HG03558 (cell line): ENCODE measurements at regions not wholly inside any gene's neighbourhood (a gene's known extent, or its start where the extent isn't known, plus 50 kb on each side); places are given as distances from the start of the nearest gene placed in this dataset.
"Not testable (repeated sequence)": the region's sequence is repeated elsewhere in the genome, so short reads cannot be mapped to it uniquely, and the experiment has no call there.

Source experiments
- ATAC-seq: cut with Tn5 transposase; IDR thresholded peaks from one replicate; pipeline ENCODE4 v1.9.1; 2021; ENCODE audit warnings: moderate number of reproducible peaks; ENCODE audit not compliant: unreplicated experiment; ENCODE audit errors: extremely low read depth

DNA sequence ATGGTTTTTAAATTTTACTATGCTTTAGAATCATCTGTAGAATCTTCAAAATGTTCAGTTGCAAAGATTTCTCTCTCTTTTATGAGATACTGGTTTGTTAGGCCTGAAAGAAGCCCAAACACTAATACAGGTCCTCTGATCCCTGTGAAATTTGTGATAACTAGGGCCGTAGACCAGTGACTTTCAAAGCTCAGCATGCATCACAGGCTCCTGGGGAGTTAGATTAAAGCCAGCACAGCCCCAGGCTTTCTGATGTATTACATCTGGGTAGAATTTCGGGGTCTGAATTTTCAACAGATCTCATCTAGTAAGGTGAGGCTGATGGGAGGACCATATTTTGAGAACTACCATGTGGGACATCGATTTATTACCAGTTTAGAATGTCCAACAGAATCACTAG is 194.1 kb upstream of the PTPRD start:
- no peak for ATAC-seq

DNA sequence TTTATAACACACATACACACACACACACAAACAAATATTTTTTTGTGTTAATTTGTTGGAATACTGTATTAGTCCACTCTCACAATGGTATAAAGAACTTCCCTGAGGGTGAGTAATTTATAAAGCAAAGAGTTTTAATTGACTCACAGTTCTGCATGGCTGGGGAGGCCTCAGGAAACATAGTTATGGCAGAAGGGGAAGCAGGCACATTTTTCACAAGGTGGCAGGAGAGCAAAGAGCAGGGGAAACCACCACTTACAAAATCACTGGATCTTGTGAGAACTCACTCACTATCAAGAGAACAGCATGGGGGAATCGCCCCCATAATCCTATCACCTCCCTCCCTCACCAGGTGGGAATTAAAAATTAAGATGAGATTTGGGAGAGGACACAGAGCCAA is 205.4 kb upstream of the PTPRD start:
- ATAC-seq: no peak

DNA sequence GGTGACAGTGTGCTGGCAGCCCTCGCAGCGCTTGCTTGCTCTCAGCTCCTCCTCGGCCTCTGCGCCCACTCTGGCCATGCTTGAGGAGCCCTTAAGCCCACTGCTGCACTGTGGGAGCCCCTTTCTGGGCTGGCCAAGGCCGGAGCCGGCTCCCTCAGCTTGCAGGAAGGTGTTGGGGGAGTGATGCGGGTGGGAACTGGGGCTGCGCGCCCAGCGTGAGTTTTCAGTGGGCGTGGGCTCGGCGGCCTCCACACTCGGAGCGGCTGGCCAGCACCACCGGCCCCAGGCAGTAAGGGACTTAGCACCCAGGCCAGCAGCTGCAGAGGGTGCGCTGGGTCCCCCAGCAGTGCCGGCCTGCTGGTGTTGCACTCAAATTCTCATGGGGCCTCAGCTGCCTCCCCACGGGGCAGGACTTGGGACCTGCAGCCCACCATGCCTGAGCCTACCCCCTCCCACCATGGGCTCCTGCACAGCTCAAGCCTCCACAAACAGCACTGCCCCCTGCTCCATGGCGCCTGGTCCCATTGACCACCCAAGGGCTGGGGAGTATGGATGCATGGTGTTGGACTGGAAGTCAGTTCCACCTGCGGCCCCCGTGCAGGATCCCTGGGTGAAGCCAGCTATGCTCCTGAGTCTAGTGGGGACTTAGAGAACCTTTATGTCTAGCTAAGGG is 223.1 kb upstream of the PTPRD start:
- ATAC-seq: no peak

DNA sequence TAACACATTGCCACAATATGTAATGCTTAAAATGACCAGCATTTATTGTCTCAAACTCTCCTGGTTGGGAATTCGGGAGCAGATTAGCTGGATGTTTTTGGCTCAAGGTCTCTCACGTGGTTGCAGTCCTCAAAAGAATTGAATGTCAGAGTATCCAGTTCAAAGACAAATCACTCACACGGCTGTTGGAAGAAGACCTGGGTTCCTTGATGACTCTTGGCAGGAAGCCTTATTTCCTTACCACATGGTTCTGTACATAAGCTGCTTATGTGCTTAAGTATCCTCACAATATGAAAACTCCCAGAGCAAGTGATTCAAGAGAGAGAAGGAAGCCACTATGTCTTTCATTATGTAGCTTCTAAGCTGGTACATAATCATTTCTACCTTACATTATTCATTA is 230.3 kb upstream of the PTPRD start:
- ATAC-seq: no peak

DNA sequence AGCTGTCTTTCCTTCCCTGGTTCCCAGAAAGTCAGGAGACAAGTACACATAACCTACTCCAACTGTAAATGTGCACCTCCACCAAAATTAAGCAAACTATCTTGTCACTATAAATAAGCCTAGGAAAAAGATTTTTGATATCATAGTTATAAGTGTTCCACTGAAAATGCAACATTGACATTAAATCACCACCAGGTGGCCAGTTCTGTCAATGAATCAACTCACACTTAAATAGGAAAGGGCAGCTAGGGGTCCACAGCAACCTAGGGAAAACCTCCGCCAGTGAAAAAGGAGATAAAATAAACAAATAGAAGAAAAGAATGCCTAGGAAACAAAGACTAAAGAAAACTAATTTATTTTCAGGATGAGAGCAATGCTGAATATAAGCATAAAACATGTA is 243.0 kb upstream of the PTPRD start:
- ATAC-seq: no peak

DNA sequence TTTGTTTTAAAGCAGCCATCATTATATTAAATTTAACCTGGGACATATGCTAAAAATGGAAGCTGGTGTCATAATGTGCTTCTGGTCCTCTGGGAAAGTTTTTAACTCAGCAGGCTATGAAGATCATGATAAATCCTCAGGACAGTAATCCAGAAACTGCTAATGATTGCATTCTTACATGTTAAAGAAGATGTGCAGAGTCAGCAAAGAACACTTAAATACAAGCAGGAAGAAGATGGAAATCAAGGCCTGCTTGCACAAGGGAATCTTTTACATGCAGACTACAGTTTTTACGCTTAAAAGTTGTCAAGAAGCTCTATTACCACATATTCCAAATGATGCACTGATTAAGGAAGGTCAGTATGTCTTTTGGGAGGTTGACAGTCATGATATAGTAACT is 246.0 kb upstream of the PTPRD start:
- ATAC-seq: no peak

DNA sequence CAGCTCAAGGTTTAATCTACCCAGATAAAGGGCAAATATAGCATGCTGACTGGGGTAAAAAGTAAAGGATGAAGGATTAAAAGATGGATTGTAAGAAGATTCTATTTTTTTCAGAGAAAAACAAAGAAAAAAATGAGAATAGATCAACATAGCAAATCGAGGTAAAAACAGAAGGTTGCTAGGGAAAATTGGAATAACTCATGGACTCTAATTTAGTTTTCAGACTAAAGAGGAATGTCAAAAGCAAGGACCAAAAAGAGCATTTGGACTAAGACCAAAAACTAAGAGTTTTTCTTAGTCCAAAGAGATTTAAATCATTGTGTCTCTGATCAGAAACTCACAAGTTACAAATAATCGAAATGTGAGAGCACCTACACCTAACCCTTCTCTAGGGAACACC is 250.7 kb upstream of the PTPRD start:
- no peak for ATAC-seq

DNA sequence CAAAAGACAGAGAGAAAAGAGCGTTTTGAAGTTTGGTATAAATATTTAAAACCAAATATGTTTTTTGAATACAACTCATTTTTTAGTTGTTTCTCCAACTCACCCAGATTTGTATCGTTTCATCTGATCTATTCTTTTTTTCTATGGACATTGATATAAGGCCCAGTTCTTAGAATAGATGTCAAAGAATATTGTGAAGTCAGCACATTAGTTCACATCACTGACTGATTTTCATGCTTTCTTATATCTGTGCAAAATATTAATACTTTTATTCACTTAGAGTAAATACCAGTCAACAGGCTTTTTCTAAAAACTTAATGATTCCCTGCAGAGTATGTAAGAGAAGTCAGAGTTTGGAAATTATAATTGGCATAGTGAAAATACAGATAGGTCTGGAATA is 254.4 kb upstream of the PTPRD start:
- ATAC-seq: no peak

DNA sequence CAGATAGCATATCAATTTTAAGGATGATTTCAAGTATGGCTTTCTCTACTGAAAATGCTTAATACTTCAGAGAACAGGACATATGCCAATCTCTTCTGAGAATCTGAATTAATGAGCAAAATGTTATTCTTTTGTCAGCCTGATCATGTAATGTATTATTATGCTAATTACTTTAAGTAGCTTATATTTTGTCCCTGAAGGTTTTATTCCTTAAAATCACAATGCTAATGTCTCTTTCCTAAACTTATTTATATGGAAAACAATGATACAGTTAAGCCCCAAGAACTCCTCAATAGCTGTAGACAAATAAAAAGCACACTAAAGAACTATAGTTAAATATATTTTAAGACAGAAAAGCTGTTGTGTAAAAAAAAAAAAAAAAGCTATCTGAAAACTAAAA is 256.9 kb upstream of the PTPRD start:
- ATAC-seq: no peak

DNA sequence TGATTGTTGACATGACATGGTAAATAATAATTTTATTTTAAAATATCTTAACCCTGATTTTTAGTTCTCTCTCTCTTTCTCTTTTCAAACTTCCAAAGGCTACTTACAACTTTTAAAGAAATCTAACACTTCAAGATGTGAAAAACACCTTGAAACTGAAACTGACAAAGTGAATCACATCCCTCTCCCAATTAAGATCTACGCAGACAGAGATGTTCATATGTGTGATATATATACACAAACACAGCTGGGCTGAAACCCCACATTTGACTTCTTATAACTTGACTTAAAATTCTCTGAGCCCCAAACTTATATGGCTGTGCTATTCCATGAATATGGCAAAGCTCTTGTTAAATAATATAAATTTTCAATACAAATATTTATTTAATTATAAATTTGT is 261.2 kb upstream of the PTPRD start:
- no peak for ATAC-seq

DNA sequence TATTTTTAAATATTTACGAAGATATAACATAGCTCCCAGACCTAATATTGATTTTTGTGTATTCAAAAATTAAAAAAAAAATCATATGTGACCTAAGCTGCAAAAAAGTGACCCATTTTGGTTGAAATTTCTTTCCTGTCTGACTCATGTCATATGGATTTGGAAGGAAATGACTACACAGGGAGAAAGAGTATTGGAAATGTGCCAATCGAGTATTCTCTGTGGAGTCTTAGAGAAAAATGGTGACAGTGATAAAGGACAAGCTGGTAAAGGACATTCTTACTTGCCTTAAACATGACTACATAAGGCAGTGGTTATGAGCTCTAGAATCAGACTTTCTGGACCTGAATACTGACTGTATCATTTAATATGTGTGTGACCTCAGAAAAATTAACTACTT is 262.9 kb upstream of the PTPRD start:
- no peak for ATAC-seq

DNA sequence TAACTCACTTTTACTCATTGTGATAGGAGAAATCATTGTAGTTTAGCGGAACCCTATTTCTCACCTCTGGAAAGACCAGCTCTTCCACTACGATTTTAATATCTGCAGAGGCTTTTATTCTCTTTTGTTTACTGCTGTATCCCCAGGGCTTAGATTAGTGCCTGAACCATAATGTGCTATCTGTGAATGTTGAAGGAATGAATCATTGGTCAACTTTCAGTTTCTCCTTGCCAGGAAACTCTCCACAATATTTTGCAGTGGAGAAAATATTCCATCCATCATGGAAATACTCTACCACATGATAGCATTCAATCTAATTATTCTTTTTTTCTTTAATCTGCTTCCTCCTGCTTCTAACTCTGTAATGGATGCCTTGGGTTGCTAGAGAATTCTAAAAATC is 263.5 kb upstream of the PTPRD start:
- no peak for ATAC-seq

DNA sequence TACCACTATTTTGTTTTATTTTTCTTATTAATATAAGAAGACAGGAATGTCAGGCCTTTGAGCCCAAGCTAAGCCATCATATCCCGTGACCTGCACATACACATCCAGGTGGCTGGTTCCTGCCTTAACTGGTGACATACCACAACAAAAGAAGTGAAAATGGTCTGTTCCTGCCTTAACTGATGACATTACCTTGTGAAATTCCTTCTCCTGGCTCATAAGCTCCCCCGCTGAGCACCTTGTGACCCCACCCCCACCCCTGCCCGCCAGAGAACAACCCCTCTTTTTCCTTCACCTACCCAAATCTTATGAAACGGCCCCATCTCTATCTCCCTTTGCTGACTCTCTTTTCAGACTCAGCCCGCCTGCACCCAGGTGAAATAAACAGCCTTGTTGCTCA is 277.5 kb upstream of the PTPRD start:
- not testable (repeated sequence) for ATAC-seq

DNA sequence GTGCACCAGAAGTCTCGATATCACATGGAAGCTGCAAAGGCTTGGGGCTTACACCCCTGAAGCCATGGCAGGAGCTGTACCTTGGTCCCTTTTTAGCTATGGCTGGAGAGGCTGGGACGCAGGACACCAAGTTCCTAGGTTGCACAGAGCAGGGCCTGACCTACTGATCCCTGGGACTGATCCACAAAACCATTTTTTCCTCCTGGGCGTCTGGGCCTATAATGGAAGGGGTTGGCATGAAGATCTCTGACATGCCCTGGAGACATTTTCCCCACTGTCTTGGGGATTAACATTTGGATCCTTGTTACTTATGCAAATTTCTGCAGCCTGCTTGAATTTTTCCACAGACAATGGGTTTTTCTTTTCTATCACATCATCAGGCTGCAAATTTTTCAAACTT is 286.7 kb upstream of the PTPRD start:
- no peak for ATAC-seq

DNA sequence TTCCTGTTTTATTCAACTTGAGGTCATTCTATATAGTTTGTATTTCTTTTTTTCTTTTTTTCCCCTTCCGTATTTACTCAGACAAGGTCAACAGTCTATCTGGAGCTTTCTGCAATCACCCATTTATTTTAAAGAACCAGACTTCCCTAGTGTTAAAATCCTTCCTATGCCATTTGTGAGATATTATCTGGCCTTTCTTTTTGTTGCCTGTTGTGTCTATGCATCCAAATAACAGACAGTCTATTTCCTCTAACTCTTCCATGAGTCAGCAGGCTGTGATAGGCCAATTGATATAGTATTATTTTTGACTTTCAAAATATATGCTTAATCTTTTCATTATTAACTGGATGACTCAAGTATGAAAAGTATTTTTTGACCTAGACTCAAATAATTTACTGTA is 291.2 kb upstream of the PTPRD start:
- no peak for ATAC-seq

DNA sequence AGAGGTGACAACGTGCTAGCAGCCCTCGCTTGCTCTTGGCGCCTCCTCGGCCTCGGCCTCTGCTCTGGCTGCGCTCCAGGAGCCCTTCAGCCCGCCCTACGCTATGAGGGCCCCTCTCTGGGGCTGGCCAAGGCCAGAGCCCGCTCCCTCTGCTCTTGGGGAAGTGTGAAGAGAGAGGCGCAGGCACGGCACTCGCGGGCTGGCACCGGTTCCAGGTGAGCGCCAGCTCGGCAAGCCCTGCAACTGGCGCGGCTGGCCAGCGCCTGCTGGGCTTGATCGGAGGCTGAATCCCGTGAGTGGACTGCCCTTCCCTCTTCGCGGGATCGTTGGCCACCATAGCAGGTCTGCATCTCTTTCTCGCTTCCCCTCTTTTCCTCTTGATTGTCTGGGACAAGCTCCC is 298.0 kb upstream of the PTPRD start:
- ATAC-seq: no peak

DNA sequence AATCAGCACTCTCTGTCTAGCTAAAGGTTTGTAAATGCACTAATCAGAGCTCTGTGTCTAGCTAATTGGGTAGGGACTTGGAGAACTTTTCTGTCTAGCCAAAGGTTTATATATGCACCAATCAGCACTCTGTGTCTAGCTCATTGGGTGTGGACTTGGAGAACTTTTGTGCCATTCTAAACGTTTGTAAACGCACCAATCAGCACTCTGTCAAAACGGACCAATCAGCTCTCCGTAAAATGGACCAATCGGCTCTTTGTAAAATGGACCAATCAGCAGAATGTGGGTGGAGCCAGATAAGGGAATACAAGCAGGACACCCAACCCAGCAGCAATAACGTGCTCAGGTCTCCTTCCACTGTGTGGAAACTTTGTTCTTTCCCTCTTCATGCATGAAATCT is 298.6 kb upstream of the PTPRD start:
- no peak for ATAC-seq

DNA sequence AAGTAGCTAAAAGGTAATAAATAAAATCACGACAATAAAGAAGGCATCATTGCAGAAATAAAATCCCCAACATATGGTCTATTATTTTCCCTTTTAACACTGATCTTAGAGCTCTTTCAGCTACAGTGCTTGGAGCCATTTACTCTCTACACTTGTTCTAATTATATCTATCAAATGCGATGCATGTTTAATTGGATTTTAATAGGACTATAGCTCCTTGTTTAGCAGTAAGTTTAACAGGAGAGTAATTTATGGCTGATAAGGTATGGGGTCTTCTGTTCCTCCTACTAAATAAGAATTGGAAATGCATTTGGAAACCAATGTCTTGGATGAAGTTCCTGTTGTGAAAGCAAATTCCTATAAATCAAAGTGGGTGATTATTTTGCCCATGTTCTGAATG is 304.2 kb upstream of the PTPRD start:
- ATAC-seq: no peak

DNA sequence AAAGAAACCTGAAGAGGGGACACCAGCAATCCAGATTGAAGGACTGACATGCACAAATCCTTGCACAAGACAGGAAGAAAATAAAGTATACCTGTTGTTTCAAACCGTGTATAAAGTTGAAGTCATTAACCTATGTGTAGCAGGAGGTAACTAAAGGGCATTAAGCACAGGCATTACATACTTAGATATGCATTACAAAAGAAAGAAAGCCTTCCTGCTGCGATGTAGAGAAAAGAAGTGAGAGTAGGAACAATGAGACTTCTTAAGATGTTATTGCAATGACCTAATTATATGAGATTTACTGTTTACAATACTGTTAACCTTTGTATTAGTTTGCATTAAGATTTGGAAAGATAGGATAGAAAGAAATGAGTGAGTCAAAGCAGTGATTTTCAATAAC is 308.9 kb upstream of the PTPRD start:
- no peak for ATAC-seq

DNA sequence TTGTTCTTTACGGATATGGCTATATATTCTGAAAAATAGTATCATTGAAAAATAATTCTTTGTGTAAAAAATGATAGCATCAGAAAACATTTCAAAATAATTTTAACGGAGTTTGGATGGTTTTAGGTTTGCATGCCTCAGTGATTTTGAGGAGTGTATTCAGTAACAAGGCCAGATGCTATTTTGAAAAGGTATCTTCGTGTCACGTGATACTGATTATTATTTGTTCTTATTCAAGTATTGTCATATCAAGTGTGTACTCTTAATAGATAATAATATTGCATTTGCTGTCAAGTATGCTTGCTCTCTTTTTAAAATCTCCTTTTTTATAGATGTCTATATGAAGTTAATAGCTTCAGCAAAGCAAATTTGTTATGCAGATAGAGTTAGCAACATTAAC is 313.1 kb upstream of the PTPRD start:
- ATAC-seq: no peak

DNA sequence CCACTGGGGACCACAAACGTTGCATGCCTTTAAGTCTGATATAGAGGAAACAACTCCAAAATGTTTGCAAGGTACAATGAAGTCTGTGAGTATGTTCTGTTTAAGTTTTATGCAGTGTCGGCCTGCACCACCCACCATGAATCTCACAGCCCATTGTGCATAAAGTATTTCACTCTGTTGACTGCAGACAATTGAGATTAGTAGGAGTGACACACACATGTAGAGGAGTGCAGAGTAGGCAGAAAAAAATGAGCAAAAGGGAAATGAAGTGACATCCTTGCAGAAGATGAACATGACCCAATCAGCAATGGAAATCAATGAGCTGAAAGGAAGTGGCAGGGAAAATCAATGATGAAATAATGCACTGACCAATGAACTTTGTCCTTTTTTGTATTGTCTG is 315.6 kb upstream of the PTPRD start:
- no peak for ATAC-seq

DNA sequence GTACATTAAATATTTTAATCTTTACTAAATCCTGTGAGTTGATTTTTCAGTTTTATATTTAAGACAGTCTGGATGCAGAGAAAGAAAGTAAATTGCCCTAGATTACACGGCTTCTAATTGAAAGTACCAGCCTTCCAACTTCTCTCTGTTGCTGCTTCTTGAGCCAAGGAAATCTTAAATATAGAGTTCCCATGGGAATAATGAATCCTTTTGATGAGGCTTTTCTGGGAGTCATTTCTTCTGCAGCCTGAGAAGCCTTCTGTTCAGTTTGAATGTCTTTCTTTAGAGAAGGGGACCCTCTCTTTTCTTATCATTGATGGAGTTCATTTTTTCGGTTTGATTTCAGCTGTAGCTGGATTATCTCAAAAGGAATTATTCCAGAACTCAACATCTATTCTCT is 317.3 kb upstream of the PTPRD start:
- ATAC-seq: no peak
